ENCODE measurements at regions not wholly inside any gene's neighbourhood (a gene's known extent, or its start where the extent isn't known, plus 50 kb on each side); places are given as distances from the start of the nearest gene placed in this dataset.

GRCh38 chr7:19610194-19610943 is 98.5 kb downstream of the POLR1F start:
- CTCF ChIA-PET: no interaction called here
- no peak for TF ChIP-seq CTCF (IDR thresholded peaks at IDR 0.05)
- ATAC-seq: no peak
- POLR2A ChIA-PET: no interaction called here
- Mint-ChIP-seq H3K36me3 (ENCODE audit: low read depth) (no peaks in the 10 kb centered on the region), H3K9me3 (no peaks in the 10 kb centered on the region), H3K27ac (no peak overlapping the region), H3K4me1 (ENCODE audit: low read depth) (no peaks in the 10 kb centered on the region), H3K4me3 (no peak overlapping the region), H3K27me3 (no peaks in the 10 kb centered on the region)
- DNase-seq: no peak
- intact Hi-C loops (cut with micrococcal nuclease): no loop called here

- Mint-ChIP-seq H3K4me1 (ENCODE audit: low read depth) (no peaks in the 10 kb centered on the region), H3K4me3 (no peak overlapping the region), H3K36me3 (ENCODE audit: low read depth) (no peaks in the 10 kb centered on the region), H3K27ac (no peak overlapping the region), H3K9me3 (peaks cover 2% of the 10 kb centered on the region), H3K27me3 (no peaks in the 10 kb centered on the region)
- TF ChIP-seq CTCF (IDR thresholded peaks at IDR 0.05): no peak
- ATAC-seq: no peak
- intact Hi-C loops (cut with micrococcal nuclease): no loop called here
- no peak for DNase-seq
- CTCF ChIA-PET: no interaction called here
- POLR2A ChIA-PET: no interaction called here
Measured at GRCh38 chr7:19589446-19589845, 119.4 kb downstream of the POLR1F start.

GRCh38 chr7:19587291-19587690 is 121.5 kb downstream of the POLR1F start:
- no peaks in the 10 kb centered on the region for H3K4me1 Mint-ChIP-seq (ENCODE audit: low read depth)
- no peak overlapping the region for H3K4me3 Mint-ChIP-seq
- H3K27me3 Mint-ChIP-seq: no peaks in the 10 kb centered on the region
- H3K9me3 Mint-ChIP-seq: no peaks in the 10 kb centered on the region
- intact Hi-C loops (cut with micrococcal nuclease): no loop called here
- ATAC-seq (no peak), DNase-seq (no peak)
- POLR2A ChIA-PET: no interaction called here
- no peaks in the 10 kb centered on the region for H3K36me3 Mint-ChIP-seq (ENCODE audit: low read depth)
- CTCF ChIA-PET: no interaction called here
- TF ChIP-seq CTCF (IDR thresholded peaks at IDR 0.05): no peak
- no peak overlapping the region for H3K27ac Mint-ChIP-seq

GRCh38 chr7:19585761-19586160 is 123.1 kb downstream of the POLR1F start:
- H3K4me1 Mint-ChIP-seq (ENCODE audit: low read depth): no peaks in the 10 kb centered on the region
- no peak for TF ChIP-seq CTCF (IDR thresholded peaks at IDR 0.05)
- no peak overlapping the region for H3K27ac Mint-ChIP-seq
- no peaks in the 10 kb centered on the region for H3K27me3 Mint-ChIP-seq
- ATAC-seq (no peak), DNase-seq (no peak)
- H3K36me3 Mint-ChIP-seq (ENCODE audit: low read depth): no peaks in the 10 kb centered on the region
- no peak overlapping the region for H3K4me3 Mint-ChIP-seq
- POLR2A ChIA-PET: no interaction called here
- CTCF ChIA-PET: no interaction called here
- H3K9me3 Mint-ChIP-seq: no peaks in the 10 kb centered on the region
- intact Hi-C loops (cut with micrococcal nuclease): no loop called here

- ChIA-PET CTCF (no interaction called here), POLR2A (no interaction called here)
- TF ChIP-seq CTCF (IDR thresholded peaks at IDR 0.05): no peak
- intact Hi-C loops (cut with micrococcal nuclease): no loop called here
- H3K27ac Mint-ChIP-seq: no peak overlapping the region
- ATAC-seq (no peak), DNase-seq (no peak)
- H3K4me3 Mint-ChIP-seq: no peak overlapping the region
- no peaks in the 10 kb centered on the region for H3K4me1 Mint-ChIP-seq (ENCODE audit: low read depth)
- no peaks in the 10 kb centered on the region for H3K27me3 Mint-ChIP-seq
- H3K9me3 Mint-ChIP-seq: no peaks in the 10 kb centered on the region
- no peaks in the 10 kb centered on the region for H3K36me3 Mint-ChIP-seq (ENCODE audit: low read depth)
Measured at GRCh38 chr7:19575909-19576557, 132.8 kb downstream of the POLR1F start.
